T47D (cell line): ENCODE measurements at regions not wholly inside any gene's neighbourhood (a gene's known extent, or its start where the extent isn't known, plus 50 kb on each side); places are given as distances from the start of the nearest gene placed in this dataset.

Experiments
- DNase-seq, 2 experiments: peaks; one replicate each; pipeline versions ENCODE4 v3.0.0 to v3.0.0-alpha.2; 2011 to 2012; ENCODE audit warnings: low read depth in 1 of 2, low spot score in 1 of 2
- JUND ChIP-seq: IDR thresholded peaks from 2 replicates; pipeline ENCODE4 v1.6.1; 2012; ENCODE audit warnings: low read depth
- in situ Hi-C: cut with HindIII; loops from 2 replicates; pipeline ENCODE4 v1.10.0; 2016; ENCODE audit warnings: low sequenced_read_pairs, low pct_unique_long_range_greater_than_20kb

DNA sequence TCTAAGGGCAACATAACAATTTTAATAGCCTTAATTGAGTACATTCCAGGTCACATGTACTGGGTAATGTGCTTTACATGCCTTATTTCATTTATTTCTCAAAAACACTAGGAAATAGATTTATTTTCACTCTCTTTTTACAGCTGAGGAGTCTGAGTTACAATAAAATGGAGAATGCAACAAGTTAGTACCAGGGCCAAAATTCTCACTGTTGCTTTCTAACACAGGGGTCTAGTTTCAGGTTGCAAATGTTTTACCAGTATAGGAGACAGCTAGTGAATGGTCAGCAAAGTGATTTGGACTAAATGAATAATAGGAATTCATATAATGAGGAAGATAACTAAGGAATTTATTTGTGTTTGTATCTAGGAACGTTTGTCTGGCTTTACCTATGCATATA is 137.3 kb downstream of the RASSF9 start:
- no peak for TF ChIP-seq JUND
- no peak for DNase-seq
- in situ Hi-C loops = no loop called here

- no peak for TF ChIP-seq JUND
- in situ Hi-C loops = no loop called here
- no peak for DNase-seq
These were observed 127.4 kb downstream of the RASSF9 start for GRCh38 chr12:85708775-85709174.

DNA sequence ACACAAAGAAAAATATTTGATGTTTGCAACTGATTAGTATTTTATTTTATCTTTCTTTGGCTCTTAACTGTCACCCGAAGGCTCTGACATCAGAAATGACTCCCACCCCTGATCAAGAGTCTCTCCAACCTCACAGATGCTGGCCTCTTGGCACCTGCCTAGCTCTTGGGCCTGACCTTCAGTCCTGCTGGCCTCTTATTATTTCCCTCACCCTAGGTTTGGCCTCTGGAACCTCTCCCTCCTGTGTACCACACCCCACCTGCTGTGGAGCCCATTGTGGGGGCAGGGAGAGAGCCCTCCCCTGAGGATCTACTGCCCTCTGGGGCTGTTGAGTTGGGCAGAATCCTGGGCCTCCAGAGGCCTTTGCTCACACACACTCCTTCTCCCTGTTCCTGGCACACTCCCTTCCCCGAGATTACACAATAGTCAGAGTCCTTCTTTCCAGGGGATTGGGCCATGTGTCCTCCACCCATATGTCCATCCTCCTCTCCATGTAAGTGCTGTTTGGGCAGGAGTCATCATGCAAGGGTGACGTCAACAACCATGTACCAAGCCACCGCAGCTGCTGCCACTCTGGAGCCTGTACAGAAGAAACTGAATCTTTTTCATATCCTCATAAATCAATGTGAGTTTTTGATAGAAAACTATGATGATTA is 124.3 kb downstream of the RASSF9 start:
- no peak for TF ChIP-seq JUND
- in situ Hi-C loops = no loop called here
- DNase-seq = no peak

GRCh38 chr12:85713373-85713772 is 122.8 kb downstream of the RASSF9 start:
- in situ Hi-C loops = no loop called here
- TF ChIP-seq JUND = no peak
- no peak for DNase-seq

DNA sequence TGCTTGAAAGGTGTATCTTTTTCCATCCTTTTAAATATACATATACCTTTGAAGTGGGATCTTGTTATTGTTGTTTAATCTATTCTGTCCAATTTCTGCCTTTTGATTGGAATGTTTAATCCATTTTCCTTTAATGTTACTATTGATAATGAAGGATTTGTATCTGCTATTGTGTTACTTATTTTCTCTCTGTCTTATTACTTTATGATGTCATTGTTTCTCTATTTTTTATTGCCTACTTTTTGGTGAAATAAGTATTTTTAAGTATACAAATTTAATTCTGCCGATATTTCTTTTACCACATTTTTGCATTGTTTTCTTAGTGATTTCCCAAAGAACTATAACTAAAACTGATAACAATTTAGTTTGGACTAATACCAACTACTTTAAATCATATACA is 121.8 kb downstream of the RASSF9 start:
- in situ Hi-C loops = no loop called here
- no peak for TF ChIP-seq JUND
- DNase-seq = no peak

DNA sequence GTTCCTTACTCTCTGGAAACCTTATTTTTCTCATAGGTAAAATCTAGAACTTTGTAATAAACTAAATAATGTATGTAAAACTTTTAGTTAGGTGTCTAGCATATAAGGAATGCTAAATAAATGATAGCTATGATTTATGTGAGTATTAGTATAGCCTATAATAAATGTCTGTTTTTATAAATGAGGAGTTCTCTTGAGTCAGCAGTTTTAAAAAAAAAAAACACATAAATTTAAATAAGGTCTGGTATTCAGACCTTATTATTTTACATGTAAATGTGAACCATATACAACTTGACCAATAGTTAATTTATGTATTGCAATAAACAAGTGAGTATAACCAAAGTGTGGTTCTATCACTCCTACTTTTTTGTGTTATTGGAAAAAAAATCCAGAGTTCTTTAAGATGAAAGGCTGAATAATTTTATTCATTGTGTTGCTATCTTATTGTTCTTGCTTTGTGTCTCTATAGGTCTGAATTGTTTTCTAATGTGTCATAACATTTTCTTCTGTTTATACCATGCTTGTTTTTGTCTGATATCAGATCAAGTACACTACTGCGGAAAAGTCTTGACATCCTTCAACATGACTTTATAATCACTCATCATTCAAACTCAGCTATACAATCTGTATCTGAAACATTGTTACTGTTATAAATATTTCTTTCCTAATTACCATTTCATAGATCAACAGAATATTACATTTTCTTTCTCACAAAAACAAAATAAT is 115.7 kb downstream of the RASSF9 start:
- in situ Hi-C loops = no loop called here
- DNase-seq = no peak
- TF ChIP-seq JUND = no peak

DNA sequence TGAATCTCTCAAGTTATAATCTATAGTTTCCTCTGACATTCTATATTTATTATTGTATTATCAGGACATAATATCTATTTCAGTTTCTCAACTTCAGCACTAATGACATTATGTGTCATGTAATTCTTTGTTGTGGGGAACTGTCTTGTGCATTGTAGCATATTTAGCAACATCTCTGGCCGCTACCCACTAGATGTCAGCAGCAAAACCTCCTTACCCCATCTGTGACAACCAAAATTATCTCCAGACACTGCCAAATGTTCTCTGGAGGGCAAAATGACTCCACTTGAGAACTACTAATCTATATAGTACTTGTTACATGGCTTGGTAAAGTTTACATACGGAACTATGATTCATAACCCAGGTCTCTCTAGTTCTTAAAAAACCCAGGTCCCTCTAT is 110.2 kb downstream of the RASSF9 start:
- DNase-seq = peak in 1 of 2 experiments; percentile 10
- no peak for TF ChIP-seq JUND
- in situ Hi-C loops = no loop called here

DNA sequence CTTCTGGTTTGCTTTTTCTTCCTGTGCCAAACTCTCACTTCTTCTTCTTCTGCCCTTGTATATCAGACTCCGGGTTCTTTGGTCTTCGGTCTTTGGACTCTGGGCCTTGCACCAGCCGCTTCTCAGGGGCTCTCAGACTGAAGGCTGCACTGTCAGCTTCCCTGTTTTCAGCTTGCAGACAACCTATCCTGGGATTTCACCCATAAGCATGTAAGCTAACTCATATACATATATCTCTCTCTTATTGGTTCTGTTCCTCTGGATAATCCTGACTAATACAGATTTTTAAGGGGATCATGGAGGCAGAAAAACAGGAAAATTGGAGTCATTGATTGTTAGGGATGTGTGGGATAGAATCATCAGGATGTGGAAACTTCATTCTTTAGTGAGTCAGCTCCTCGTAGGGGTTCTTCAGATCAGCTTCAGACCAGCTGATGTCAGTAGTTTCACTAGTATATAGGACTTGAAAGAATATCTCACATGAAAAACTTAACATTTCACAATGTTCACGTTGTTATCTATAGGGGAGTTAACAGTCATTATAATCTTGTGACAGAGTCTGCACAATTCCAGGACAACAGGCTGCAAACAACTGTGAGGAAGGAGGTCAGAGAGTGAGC is 102.9 kb downstream of the RASSF9 start:
- no peak for TF ChIP-seq JUND
- in situ Hi-C loops = no loop called here
- DNase-seq = no peak

DNA sequence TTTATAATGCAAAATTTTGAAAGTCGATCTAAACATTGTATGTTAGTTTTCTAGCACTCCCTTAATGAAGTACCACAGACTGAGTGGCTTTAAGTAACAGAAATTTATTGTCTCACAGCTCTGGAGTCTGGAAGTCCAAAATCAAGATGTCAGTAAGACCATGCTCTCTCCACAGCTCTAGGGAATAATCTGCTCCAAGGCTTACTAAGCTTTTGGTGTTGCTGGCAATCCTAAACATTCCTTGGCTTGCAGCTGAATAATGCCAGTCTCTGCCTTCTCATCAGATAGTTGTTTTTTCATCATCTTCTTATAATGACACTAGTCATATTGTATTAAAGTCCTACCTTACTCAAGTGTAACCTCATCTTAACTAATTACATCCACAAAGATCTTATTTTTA is 102.2 kb downstream of the RASSF9 start:
- no peak for DNase-seq
- in situ Hi-C loops = no loop called here
- TF ChIP-seq JUND = no peak

DNA sequence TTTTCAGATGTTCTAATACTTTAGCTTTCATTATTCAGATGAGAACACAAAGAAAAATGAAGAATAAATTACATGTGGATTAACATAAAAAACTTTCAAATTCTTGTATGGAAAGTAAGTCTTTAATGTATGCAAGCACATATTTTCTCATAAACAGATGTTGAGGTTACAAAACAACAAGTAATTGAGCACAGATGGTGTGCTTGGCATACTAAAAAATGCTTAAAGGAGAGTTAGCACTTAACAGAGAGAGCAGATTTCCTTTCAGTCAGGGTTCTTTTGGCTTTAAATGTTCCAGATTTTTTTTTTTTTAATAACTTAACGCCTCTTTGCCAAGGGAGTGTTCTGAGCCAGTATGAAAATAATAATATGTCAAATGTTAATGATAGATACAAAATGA is 96.0 kb downstream of the RASSF9 start:
- no peak for DNase-seq
- in situ Hi-C loops = no loop called here
- TF ChIP-seq JUND = no peak

- in situ Hi-C loops = no loop called here
- DNase-seq = no peak
- TF ChIP-seq JUND = no peak
These were observed 95.2 kb downstream of the RASSF9 start for GRCh38 chr12:85741046-85741445.

DNA sequence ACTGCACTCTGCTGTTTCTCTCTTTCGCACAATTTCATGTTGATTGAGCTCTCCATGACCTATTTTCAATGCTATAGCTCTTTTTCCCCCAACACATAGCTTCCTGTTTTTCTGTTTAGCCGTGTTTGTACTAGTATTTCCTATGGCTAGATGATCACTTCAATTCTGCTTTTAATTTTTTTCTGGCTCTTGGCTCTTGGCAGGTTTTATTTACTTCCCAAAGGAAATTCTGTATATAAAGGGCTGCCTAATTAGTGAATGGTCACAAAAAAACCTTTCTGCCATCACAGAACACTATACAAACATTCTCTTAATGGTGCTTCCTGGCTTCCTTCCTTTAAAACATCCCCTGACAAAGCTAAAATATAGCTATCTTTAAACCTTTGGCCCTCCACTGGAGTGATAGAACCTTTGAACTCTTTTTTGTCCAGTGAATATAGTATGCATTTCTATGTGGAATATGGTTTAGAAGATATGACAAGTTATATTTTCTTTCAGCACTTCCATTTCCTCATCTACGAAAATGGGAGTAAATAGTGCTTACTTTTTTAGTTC is 88.2 kb downstream of the RASSF9 start:
- no peak for TF ChIP-seq JUND
- DNase-seq = no peak
- in situ Hi-C loops = no loop called here
